HG03097 (cell line): ENCODE measurements at regions not wholly inside any gene's neighbourhood (a gene's known extent, or its start where the extent isn't known, plus 50 kb on each side); places are given as distances from the start of the nearest gene placed in this dataset.
"Not testable (repeated sequence)": the region's sequence is repeated elsewhere in the genome, so short reads cannot be mapped to it uniquely, and the experiment has no call there.

Source experiments
- ATAC-seq: cut with Tn5 transposase; IDR thresholded peaks from one replicate; pipeline ENCODE4 v1.9.1; 2021; ENCODE audit not compliant: unreplicated experiment, low FRiP score

GRCh38 chr16:29284723-29285122 is 121.8 kb downstream of the NPIPB11 start:
- not testable (repeated sequence) for ATAC-seq

- not testable (repeated sequence) for ATAC-seq
Observed at GRCh38 chr16:29284159-29284558, 122.4 kb downstream of the NPIPB11 start.

DNA sequence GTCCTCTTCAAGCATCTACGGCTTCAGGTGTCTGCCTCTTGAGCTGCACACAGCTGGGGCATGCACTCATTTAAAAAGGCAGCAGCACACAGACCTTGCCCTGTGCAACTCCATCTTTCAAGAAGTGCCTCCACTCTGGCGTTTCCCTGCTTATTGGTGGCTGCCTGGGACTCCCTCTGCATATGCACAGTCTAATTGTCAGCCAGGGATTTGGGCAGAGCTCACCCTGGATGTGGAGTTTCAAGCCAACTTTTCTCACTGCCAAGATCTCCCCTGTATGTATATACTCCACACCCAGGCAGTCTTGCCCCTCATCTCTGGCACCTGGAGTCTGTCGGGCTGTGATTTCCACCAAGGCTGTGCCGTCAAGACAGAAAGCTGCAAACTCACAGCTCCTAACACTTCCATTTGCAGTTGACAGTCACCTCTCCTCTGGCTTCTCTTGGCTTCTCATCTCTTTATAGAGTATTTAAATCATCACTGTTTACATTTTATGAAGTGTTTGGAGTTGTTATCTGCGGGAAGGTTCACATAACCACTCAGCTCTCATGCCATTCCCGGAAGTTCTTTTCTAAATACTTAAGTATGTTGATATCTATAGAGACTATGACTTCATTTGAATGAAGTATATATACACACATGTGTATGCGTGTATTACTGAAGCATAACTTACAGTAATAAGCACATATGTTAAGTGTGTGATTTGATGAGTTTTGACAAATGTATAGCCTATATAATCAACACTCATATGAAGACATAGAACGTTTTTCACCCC is 128.2 kb downstream of the NPIPB11 start:
- ATAC-seq = not testable (repeated sequence)

GRCh38 chr16:29276446-29276845 is 130.1 kb downstream of the NPIPB11 start:
- ATAC-seq = not testable (repeated sequence)

DNA sequence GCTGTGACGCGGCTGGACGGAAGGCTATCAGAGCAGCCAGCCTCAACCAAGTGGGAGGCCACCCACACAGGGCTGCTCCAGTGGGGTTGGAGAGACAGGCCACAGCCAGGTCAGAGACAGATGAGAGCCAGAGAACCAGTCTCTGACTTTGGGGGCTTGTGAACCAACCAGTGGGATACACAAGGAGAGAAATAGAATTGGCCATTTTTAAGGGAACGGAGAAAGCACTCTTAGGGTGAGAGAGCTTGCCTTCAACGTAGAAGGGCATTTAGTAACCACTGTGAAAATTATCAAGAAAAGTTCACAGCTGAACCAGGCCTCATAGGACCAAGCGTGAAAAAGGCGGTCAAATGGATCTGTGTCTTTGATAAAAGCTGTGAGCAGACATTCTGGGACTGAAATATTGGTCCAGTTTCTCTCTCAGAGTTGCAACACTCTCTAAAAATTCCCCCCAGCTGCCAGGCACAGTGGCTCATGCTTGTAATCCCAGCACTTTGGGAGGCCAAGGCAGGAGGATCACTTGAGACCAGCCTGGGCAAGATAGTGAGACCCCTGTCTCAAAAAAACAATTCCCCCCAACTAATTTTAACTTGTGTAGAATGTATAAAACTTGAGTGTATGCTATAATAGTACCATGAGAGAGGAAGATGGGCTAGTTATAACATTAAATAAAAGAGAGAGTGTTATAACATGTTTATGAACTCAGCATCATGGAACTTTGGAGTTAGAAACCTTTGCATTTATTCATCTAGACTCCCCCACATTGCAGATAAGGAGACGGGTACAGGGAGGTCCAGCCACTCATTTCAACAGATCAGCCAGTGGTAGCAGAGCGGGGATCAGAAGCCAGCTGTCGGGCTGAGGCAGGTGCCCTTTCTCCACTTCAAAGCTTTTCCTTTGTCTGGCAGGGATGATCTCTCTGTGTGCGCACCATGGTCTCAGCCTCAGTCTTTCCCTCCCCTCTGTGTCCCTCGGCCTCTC is 132.2 kb downstream of the NPIPB11 start:
- ATAC-seq = not testable (repeated sequence)

- ATAC-seq = not testable (repeated sequence)
Observed at GRCh38 chr16:29273298-29274054, 133.0 kb downstream of the NPIPB11 start.

GRCh38 chr16:29271721-29272675 is 134.5 kb downstream of the NPIPB11 start:
- ATAC-seq = not testable (repeated sequence)

DNA sequence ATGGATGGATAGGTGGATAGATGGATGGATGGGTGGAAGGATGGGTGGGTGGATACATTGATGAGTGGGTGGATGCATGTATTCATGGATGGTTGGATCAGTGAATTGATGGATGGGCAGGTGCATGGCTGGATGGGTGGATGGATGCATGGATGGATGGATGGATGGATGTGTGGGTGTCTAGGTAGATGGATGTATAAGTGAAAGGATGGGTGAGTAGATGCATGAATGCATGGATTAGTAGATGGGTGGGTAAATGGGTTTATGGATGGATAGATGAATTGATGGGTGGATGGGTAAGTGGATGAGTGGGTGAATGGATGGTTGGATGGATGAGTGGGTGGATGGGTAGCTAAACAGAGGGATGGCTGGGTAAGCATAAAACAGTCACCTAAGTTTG is 135.6 kb downstream of the NPIPB11 start:
- not testable (repeated sequence) for ATAC-seq

DNA sequence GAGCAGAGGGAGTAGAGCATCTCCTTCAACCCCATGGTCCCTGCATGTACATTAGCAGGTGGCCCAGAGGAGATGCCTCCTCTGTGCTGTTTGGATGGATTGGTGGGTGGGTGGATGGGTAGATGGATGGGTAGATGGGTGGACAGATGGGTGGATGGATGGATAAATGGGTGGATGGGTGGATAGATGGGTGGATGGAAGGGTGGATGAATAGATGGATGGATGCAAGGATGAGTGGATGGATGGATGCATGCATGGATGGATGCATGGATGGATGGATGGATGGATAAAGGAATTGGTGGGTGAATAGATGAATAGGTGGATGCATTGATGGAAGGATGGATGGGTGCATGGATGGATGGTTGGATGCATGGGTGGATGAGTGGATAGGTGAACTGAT is 136.5 kb downstream of the NPIPB11 start:
- not testable (repeated sequence) for ATAC-seq

DNA sequence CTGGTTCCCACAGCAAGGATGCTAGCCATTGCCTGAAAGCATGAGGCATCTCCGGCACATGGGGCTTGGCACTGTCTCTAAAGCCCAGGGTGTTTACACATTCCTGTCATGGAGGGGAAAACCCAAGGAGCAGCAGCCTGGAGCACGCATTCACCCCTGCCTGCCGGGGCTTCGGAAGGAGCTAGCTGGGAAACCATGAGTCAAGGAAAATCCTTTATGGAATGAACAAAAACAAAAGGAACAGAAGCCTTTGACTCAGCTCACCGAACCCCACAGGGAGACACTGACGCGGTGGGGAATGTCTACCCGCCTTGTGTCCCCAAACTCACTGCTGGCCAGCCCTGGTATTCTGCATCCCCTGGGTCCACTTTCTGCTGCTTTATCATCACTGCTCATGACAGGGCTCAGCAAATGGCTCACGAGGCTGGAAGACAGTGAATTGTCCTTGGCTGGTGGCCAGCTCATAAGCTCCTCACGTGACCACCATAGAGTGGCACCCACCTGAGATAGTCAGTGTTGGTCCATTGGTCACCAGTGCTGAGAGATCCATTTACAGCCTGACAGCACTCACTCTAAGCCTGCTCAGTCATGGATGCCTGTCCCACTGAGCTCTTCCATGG is 137.2 kb downstream of the NPIPB11 start:
- ATAC-seq = not testable (repeated sequence)

- not testable (repeated sequence) for ATAC-seq
Observed at GRCh38 chr16:29268785-29269191, 137.7 kb downstream of the NPIPB11 start.

GRCh38 chr16:29268348-29268747 is 138.2 kb downstream of the NPIPB11 start:
- not testable (repeated sequence) for ATAC-seq

GRCh38 chr16:29267891-29268290 is 138.6 kb downstream of the NPIPB11 start:
- ATAC-seq = not testable (repeated sequence)

DNA sequence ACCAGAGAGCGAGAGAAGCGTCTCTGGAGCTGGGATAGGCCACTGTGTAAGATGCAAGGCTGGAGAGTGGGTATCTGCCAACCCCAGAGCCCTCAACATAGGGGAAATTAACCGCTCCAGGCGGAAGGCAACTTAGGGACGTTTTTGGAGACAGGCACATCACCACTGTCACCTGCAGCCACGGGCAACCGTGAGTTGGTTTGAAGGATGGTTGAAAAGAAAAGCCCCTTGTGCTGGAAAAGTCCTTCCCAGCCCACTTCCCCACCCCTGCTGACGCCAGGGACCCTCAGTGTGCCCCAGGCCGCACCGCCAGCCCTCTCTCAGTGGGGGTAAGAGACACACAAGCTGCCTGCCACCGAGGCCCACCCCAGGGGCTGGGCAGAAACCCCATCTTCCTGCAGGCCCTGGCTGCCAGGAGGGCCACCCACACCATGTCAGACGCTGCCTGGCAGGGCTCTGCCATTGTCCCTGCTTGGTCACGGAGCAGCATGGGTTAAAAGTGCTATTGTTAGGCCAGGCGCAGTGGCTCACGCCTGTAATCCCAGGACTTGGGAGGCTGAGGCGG is 139.4 kb downstream of the NPIPB11 start:
- not testable (repeated sequence) for ATAC-seq

GRCh38 chr16:29266612-29267011 is 139.9 kb downstream of the NPIPB11 start:
- not testable (repeated sequence) for ATAC-seq

DNA sequence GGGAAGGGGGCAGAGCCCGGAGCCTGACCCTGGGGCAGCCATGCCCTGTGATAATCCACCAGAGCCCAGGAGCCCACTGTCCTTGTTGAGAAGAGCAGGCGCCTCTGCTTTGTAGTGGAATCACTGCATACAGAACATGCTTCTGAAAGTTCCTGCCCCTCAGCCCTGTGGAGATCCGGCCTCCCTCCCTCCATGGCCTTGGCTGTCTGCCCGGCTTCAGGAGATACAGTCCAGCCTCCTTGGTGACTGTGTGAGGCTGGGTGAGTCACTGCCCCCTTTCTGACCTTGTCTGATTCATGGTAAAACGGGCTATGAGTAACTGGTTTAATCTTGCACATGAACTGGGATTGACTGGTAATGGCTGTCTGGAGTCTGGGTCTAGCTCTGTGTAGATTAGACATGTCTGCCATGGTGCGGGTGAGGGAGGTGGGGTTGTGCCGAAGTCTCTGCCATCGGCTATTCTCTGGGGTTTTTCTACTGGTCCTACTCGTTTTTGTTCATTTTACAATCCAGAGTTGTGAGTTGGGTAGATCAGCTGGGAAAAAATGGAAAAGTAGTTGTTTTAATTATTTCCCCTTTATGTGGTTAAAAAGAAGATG is 141.2 kb downstream of the NPIPB11 start:
- not testable (repeated sequence) for ATAC-seq

- ATAC-seq = not testable (repeated sequence)
Observed at GRCh38 chr16:29264080-29264837, 142.3 kb downstream of the NPIPB11 start.
